D721Med (cell line): ENCODE measurements at regions not wholly inside any gene's neighbourhood (a gene's known extent, or its start where the extent isn't known, plus 50 kb on each side); places are given as distances from the start of the nearest gene placed in this dataset.

ENCODE experiments used
- DNase-seq: peaks from one replicate; pipeline ENCODE4 v3.0.0; 2011; ENCODE audit warnings: low spot score; ENCODE audit not compliant: insufficient read length
- FAIRE-seq: peaks from 2 replicates; lab custom pipeline; 2011; peaks lifted over from hg19 to GRCh38; lab: Jason Lieb, UNC
- TF ChIP-seq, protein P1 (sequence below): IDR thresholded peaks from 2 replicates; pipeline ENCODE4 v1.5.1; 2012; ENCODE audit warnings: mild to moderate bottlenecking, control low read depth; ENCODE audit not compliant: insufficient read depth; ENCODE audit errors: missing control alignments

DNA sequence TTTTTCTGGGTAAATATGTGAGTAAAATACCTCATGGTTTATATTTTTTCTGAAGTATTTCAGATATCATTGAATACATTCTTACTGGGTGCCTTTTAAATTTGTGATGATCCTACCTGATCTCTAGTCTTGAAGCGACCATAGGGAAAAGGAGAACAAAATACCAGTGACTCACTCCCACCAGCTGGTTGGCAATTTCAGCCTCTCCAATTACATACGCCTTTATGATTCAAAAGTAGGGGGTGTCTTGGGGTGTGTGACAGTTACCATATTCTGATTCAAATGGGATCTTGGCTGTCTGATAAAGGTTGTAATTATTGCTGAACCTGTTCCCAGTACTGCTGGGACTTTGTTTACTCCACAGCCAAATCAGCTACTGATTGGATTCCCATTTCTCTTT, 175.9 kb upstream of the NXPH2 start:
- TF ChIP-seq, protein P1, sequence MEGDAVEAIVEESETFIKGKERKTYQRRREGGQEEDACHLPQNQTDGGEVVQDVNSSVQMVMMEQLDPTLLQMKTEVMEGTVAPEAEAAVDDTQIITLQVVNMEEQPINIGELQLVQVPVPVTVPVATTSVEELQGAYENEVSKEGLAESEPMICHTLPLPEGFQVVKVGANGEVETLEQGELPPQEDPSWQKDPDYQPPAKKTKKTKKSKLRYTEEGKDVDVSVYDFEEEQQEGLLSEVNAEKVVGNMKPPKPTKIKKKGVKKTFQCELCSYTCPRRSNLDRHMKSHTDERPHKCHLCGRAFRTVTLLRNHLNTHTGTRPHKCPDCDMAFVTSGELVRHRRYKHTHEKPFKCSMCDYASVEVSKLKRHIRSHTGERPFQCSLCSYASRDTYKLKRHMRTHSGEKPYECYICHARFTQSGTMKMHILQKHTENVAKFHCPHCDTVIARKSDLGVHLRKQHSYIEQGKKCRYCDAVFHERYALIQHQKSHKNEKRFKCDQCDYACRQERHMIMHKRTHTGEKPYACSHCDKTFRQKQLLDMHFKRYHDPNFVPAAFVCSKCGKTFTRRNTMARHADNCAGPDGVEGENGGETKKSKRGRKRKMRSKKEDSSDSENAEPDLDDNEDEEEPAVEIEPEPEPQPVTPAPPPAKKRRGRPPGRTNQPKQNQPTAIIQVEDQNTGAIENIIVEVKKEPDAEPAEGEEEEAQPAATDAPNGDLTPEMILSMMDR: no peak
- no peak for DNase-seq
- FAIRE-seq: no peak

DNA sequence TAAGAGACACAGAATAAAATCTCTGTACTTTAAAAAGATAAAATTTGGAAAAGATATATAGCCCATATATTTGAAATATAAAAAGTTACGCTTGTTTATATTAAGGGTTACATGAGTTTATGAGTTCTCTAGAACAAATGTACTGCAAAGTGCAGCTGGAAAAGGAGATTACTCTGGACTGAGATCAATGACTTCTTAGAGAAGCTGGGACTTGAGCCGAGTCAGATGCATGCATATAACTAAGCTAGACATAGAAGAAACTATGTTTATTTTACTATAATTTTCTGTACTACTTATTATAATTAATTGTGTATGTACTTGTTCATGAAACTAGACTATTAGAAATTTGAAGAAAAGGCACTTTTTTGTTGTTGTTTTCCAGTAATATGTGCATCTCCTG, 170.3 kb upstream of the NXPH2 start:
- TF ChIP-seq, protein P1: no peak
- FAIRE-seq: no peak

DNA sequence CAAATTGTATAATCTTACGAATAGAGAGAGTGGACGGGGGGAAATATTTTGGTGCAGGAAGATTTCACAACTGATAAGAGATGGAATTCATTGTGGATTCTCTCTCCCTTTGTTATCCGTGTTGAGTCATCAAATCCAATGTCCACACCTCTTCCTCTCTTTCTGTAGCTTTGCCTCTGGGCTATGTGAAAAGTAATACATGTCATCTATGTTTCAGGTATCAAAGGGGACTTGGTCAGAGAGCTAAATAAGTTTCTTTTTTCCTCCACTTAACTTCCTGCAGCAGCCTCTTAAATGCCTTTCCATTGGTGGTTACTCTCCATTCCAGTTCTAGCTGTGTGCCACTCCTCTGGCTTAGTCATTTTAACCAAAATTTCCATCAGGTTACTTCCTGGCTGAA, 169.3 kb upstream of the NXPH2 start:
- no peak for FAIRE-seq
- no peak for DNase-seq
- TF ChIP-seq, protein P1: no peak

More for the DNA sequence above, 170.3 kb upstream of the NXPH2 start:
- DNase-seq: no peak

DNA sequence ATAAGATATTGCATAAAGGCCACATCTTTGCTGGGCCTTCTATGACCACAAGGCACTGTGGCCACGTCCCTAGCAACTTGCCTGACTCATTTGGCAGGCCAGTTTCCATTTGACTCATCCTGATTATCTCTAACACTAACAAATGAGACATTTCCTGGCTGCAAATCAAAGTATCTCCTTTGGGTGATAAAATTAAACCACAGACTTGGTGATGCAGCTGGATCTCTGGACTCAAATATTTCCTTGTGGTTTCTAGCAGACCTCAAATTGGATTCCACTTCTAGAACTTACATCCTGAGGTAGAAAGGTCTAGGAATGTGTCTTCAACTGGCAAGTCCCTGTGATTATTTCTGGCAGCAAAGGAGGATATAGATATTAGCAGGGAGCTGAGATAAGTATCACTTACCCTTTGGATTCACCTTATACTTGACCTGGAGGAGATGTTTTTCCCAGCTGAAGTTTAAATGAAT, 167.9 kb upstream of the NXPH2 start:
- TF ChIP-seq, protein P1: no peak
- FAIRE-seq (no peak), DNase-seq (no peak)

DNA sequence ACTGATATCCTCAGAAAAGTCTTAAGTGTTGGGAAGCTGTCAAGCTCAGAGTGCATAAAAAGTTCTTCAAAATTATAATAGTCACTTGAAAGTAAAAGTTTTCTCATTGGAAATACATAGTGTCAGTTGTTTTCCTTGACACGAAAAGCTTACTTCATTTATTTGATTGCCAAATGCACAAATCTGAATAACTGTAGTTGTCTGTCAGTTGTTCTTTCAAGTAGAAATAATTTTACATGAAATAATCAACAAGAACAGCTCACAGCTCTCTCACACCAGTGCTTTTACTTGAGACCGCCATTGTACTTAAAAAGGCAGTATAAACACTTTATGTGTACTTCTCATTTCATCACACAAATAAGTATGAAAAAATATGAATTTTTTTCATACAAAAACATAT, 163.3 kb upstream of the NXPH2 start:
- no peak for FAIRE-seq
- no peak for DNase-seq
- TF ChIP-seq, protein P1: no peak

DNA sequence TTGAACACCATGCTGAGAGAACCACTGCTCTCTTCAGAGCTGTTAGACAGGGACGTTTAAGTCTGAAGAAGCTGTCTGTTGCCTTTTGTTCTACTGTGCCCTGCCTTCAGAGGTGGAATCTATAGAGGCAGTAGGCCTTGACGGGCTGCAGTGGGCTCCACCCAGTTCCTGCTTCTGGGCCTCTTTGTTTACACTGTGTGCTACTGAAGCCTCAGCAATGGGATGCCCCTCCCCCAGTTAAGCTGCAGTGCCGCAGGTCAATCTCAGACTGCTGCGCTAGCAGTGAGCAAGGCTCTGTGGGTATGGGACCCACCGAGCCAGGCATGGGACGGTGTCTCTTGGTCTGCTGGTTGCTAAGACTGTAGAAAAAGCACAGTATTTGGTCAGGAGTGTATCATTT, 162.3 kb upstream of the NXPH2 start:
- TF ChIP-seq, protein P1: no peak
- FAIRE-seq (no peak), DNase-seq (no peak)

DNA sequence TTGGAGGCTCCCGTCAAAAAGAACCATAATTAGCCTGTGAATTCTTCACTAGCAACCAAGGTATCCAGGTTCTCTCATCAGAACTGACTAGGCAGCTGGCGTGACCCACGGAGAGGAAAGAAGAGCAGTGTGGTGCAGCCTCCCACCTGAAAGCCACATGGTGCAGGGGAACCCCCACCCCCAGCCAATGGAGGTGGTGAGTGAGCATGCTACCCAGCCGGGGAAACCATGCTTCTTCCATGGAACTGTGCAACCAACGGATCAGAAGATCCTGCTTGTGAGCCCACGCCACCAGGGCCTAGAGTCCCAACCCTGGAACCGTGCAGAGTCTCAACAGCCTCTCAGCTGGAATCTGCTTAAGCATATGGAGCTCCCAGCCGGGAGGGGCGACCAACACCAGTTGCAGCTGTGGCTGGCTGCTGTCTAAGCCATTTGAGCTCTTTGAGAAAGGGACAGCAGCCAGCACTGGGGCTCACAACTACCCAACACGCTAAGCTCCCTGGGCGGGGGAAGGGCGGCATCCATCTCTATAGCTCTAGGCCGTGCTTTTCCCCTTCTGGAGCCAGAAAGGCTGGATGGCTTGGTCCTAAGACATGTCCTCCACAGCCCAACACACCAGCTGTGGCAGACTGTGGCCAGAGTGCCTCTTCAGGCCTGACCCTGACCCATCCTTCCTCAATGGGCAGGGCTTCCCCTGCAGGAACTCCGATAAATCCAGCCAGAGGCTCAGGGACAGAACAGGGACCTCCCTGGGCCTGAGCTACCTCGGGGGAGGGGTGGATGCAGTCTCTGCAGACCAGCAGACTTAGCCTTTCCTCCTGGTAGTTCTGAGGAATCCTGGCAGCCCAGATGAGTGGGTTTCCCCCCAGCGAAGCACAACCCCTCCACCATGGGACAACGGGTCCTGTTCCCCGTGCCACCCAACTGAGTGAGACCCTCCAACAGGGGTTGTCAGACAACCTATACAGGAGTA, 151.4 kb upstream of the NXPH2 start:
- DNase-seq (no peak), FAIRE-seq (no peak)
- TF ChIP-seq, protein P1: no peak
